Fibroblast of lung (primary cell): ENCODE measurements at regions not wholly inside any gene's neighbourhood (a gene's known extent, or its start where the extent isn't known, plus 50 kb on each side); places are given as distances from the start of the nearest gene placed in this dataset.

ENCODE experiments used
- EZH2 ChIP-seq: IDR thresholded peaks from 2 replicates; pipeline ENCODE4 v1.5.1; 2012; ENCODE audit warnings: low read length, control low read depth, mild to moderate bottlenecking; ENCODE audit errors: missing control alignments
- TF ChIP-seq, protein P1 (sequence below), 2 donors: IDR thresholded peaks in 1 of 2; conservative IDR thresholded peaks in 1 of 2; 1 replicate in 1 of 2; 2 replicates in 1 of 2; pipeline ENCODE4 v1.5.1; 2011 to 2012; ENCODE audit warnings: low read length in 2 of 2, control low read depth in 1 of 2, inconsistent platforms in 1 of 2, low read depth in 1 of 2, mild to moderate bottlenecking in 1 of 2

DNA sequence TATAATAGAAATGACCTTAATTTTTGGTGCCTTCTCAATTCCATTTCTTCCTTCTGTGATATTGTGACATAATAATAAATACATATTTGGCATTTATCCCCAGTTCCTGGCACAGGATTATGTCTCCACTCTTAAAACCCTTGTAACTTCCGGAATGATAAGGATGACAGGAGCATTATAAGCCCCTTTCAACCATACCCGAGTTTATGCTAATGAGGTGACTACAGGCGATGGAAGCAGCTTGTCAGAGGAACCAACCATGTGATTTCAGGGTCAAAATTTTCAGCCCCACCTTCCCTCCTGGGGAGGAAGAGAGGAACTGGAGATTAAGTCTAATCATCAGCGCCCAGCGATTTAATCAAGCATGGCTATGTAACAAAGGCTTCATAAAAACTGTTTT lies 528.5 kb upstream of the CRIM1 start:
- TF ChIP-seq, protein P1, sequence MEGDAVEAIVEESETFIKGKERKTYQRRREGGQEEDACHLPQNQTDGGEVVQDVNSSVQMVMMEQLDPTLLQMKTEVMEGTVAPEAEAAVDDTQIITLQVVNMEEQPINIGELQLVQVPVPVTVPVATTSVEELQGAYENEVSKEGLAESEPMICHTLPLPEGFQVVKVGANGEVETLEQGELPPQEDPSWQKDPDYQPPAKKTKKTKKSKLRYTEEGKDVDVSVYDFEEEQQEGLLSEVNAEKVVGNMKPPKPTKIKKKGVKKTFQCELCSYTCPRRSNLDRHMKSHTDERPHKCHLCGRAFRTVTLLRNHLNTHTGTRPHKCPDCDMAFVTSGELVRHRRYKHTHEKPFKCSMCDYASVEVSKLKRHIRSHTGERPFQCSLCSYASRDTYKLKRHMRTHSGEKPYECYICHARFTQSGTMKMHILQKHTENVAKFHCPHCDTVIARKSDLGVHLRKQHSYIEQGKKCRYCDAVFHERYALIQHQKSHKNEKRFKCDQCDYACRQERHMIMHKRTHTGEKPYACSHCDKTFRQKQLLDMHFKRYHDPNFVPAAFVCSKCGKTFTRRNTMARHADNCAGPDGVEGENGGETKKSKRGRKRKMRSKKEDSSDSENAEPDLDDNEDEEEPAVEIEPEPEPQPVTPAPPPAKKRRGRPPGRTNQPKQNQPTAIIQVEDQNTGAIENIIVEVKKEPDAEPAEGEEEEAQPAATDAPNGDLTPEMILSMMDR (conservative IDR thresholded peaks at IDR 0.05 in 1 of 2, IDR thresholded peaks at IDR 0.05 in 1 of 2; ENCODE audit: low read depth in 1 of 2, low read length in 2 of 2): no peak
- no peak for TF ChIP-seq EZH2
